GM21528 (cell line): ENCODE measurements at regions not wholly inside any gene's neighbourhood (a gene's known extent, or its start where the extent isn't known, plus 50 kb on each side); places are given as distances from the start of the nearest gene placed in this dataset.

ENCODE experiments used
- ATAC-seq: cut with Tn5 transposase; IDR thresholded peaks from one replicate; pipeline ENCODE4 v1.9.1; 2021; ENCODE audit warnings: mild to moderate bottlenecking, moderate library complexity; ENCODE audit not compliant: unreplicated experiment, low FRiP score

- ATAC-seq, result no peak
Measured at GRCh38 chr2:6442252-6442985, 423.3 kb downstream of the CMPK2 start.

GRCh38 chr2:6443061-6443823 is 422.5 kb downstream of the CMPK2 start:
- ATAC-seq, result no peak

DNA sequence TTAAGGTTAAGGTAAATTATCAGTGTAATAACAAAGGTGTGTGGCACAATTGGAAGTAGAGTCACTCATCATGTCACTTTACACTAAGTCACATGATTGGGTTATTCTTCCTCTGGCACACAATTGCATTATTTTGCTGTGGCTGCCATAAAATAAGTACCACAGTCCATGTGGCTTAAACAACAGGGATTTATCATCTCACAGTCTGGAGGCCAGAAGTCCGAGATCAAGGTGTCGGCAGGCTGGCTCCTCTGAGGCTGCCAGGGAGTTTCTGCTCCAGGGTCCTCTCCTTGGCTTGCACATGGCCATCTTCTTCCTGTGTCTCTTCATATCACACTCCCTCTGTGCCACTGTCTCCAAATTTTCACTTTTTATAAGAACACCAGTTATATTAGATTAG is 421.2 kb downstream of the CMPK2 start:
- no peak for ATAC-seq

DNA sequence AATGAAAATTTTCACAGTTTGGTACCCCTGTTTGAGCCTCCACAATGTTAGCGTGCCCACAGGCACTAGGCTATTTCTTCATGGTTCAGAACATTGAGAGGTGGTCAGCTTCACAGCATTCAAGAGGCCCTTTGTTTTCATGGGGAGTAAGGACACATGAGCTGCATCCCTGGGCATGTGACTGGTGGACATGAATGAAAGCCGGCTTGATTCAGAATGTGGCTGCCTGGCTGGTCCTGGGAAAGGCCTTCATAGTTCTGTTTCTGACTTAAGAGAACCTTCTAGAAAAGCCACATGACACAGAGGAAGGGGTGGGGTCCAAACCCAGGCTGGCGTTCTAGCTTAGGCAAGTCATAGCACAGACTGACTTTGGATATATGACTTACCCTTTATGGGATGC is 420.6 kb downstream of the CMPK2 start:
- no peak for ATAC-seq

- ATAC-seq, result no peak
Measured at GRCh38 chr2:6446938-6447608, 418.6 kb downstream of the CMPK2 start.

GRCh38 chr2:6448893-6449292 is 416.8 kb downstream of the CMPK2 start:
- ATAC-seq, result no peak

DNA sequence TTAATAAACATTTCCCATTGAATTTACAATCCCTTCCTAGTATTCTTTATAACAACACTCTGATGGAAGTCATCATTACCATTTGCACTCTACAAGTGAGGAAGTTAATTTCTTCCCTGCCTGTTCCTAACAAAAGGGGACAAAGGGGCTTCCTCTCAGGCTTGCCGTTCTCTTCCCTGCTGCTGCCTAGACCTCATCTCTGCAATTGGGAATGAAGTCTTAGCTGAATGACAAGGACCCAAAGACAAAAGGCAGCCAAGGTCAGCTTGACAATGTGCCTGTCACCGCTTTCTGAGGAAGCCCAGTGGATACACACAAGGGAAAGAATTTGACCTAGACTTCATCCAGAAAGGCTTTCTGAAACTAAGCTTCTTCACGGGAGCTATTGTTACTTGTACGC is 416.4 kb downstream of the CMPK2 start:
- ATAC-seq, result no peak

DNA sequence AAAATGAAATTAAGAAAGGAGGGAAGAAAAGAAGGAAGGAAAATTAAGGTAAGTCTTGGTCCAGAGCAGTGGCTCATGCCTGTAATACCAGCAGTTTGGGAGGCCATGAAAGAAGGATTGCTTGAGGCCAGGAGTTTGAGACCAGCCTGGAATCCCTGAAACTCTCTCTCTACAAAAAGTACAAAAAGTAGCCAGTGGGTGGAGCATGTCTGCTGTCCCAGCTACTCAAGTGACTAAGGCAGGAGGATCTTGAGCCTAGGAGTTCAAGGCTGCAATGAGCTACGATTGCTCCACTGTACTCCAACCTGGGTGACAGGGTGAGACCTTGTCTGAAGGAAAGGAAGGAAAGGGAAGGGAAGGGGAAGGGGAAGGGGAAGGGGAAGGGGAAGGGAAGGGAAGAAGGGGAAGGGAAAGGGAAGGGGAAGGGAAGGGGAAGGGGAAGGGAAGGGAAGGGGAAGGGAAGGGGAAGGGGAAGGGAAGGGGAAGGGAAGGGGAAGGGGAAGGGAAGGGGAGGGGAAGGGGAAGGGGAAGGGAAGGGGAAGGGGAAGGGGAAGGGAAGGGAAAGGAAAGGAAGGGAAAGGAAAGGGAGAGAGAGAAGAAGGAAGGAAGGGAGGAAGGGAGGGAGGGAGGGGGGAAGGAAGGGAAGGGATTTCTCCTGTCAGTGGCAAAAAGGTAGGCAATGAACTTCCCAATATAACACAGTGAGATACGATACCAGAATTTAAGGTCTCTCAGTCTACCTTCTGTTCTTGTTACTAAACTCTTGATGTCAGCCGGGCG is 412.8 kb downstream of the CMPK2 start:
- no peak for ATAC-seq

- no peak for ATAC-seq
Measured at GRCh38 chr2:6454286-6454990, 411.3 kb downstream of the CMPK2 start.

GRCh38 chr2:6459138-6459537 is 406.6 kb downstream of the CMPK2 start:
- ATAC-seq, result no peak

DNA sequence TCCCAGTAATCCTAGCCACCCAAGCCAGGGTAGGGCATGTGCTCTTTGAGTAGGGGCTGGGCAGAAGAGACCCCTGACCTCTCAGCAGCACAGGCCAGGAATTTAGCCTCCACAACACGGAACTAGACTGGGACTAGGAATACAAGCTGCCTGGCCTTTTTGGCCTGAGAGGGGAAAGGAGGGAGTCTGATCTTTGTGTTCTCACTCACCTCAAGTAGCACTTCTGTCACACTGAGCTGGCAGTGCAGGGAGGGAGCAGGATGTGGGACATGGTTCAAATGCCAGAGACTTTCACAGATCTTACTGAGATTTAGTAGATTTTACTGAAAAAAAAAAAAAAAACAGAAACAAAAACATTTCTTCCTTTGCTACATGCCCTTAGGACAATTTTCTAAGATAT is 395.2 kb downstream of the CMPK2 start:
- ATAC-seq, result no peak

- ATAC-seq, result no peak
Measured at GRCh38 chr2:6471419-6471818, 394.3 kb downstream of the CMPK2 start.

DNA sequence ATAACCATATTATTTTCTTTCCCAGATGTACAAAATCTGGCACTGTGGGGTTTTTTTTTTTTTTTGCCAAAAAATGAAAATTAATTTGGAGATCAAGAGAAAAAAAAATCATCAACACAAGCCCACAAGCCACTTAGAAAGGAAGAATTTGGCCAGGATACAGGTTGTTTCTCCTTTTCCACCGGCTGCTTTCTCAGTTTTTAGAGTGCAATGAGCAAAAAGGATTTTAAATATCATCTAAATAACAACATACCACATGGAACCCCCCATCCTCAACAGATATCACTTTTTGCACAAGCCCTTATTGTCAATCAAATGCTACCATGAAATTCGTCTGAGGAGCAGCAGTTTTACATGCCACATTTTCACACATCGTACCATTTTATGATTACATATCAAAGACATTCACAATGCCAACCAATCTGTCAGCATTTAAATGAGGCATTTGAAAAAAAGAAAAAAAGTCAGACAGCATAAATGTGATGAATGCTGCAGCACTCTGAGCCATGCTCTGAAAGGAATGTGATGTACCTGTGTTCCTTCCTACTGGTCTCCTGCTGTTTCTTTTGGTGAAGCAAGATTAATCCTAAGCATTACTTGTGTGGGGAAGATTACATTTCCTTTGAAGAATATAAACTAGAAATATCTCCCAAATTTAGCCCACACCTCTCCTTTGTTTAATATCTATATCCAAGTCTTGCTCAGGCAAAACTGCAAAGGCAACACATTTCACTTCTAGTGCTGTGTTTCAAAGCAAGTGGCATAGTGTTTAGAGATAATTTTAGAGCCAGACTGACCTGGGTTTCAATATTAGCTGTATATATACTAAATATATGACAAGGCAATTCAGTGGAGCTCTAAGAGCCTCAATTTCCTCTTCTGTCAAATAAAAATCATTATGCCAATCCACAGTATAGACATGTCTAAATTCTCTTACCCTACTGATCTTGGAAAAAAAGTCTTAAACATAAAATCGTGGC is 391.3 kb downstream of the CMPK2 start:
- ATAC-seq, result peak; percentile 62

GRCh38 chr2:6475155-6475940 is 390.4 kb downstream of the CMPK2 start:
- ATAC-seq, result peak; percentile 71

- no peak for ATAC-seq
Measured at GRCh38 chr2:6480514-6480913, 385.2 kb downstream of the CMPK2 start.

- no peak for ATAC-seq
Measured at GRCh38 chr2:6482256-6482655, 383.5 kb downstream of the CMPK2 start.

- no peak for ATAC-seq
Measured at GRCh38 chr2:6487765-6488164, 377.9 kb downstream of the CMPK2 start.

- ATAC-seq, result no peak
Measured at GRCh38 chr2:6492573-6492972, 373.1 kb downstream of the CMPK2 start.
